K562 (cell line): ENCODE measurements at regions not wholly inside any gene's neighbourhood (a gene's known extent, or its start where the extent isn't known, plus 50 kb on each side); places are given as distances from the start of the nearest gene placed in this dataset.

ENCODE experiments used
- ATAC-seq: fragments of 200-7000 bp; cut with Tn5 transposase; 3 replicates; pipeline ENCODE4 v1.9.1; 2020; ENCODE audit warnings: moderate library complexity
- BruUV-seq: library from RNA; stranded (reverse); fragments of 400-500 nt; replicated peaks from 2 replicates; lab custom pipeline; 2021; lab: Mats Ljungman, UMichigan
- CTCF ChIA-PET: fragments of 300-600 bp; formaldehyde crosslinking; extraction: SDS; loops from one replicate; lab custom pipeline; 2021; ENCODE audit warnings: low intra/inter-chr PET ratio; lab: Yijun Ruan, JAX
- POLR2A ChIA-PET: fragments of 300-600, 350-650 bp; sonication (Branson Sonifier 250); formaldehyde crosslinking; extraction: SDS; loops from one replicate; lab custom pipeline; 2021; ENCODE audit warnings: antibody characterized with exemption, inconsistent platforms; lab: Yijun Ruan, JAX
- DNase-seq, 4 experiments: peaks; one replicate each; pipeline versions ENCODE4 v3.0.0 to v3.0.0-alpha.2; 2011 to 2018; ENCODE audit warnings: low spot score in 3 of 4, mixed read lengths in 3 of 4; ENCODE audit errors: extremely low read depth in 1 of 4
- FAIRE-seq: peaks from 2 replicates; lab custom pipeline; 2011; peaks lifted over from hg19 to GRCh38; lab: Jason Lieb, UNC
- H2AFZ ChIP-seq: 2 replicates; pipeline ENCODE4 v1.6.0; 2011; ENCODE audit warnings: low read depth, low read length, control low read depth, inconsistent platforms
- H3K27ac ChIP-seq: fragments of 200-600 bp; 3 replicates; pipeline ENCODE4 v1.8.0; 2011; ENCODE audit warnings: low read depth, mild to moderate bottlenecking, control low read depth, inconsistent platforms, low read length, moderate library complexity, mixed read lengths; ENCODE audit errors: extremely low read depth
- H3K27me3 ChIP-seq, 2 experiments: fragments of 300-600 bp in 1 of 2; 2 replicates in 1 of 2; 3 replicates in 1 of 2; pipeline versions ENCODE4 v1.6.0 to v1.8.0; 2011; ENCODE audit warnings: inconsistent platforms in 2 of 2, low read length in 2 of 2, mild to moderate bottlenecking in 1 of 2, mixed read lengths in 1 of 2, moderate library complexity in 1 of 2; ENCODE audit not compliant: control insufficient read depth in 2 of 2, insufficient read depth in 2 of 2
- H3K36me3 ChIP-seq: fragments of 300-600 bp; 3 replicates; pipeline ENCODE4 v1.8.0; 2011; ENCODE audit warnings: mild to moderate bottlenecking, low read length, inconsistent platforms; ENCODE audit not compliant: control insufficient read depth, insufficient read depth
- H3K4me1 ChIP-seq, 2 experiments: fragments of 200-600 bp in 1 of 2; replicated peaks in 1 of 2; 2 replicates in 1 of 2; 3 replicates in 1 of 2; pipeline versions ENCODE4 v1.5.1 to v1.8.0; 2011; ENCODE audit warnings: inconsistent platforms in 2 of 2, low read length in 2 of 2, mild to moderate bottlenecking in 1 of 2, mixed read lengths in 1 of 2, moderate library complexity in 1 of 2; ENCODE audit not compliant: control insufficient read depth in 2 of 2, insufficient read depth in 2 of 2
- H3K4me2 ChIP-seq: 2 replicates; pipeline ENCODE4 v1.6.1; 2011; ENCODE audit warnings: low read length, control low read depth, inconsistent platforms, mixed read lengths; ENCODE audit not compliant: insufficient read depth
- H3K4me3 ChIP-seq: fragments of 200-600 bp; sonication (generic), shearing (Covaris generic); 2 replicates; pipeline ENCODE4 v1.5.1; 2016; ENCODE audit warnings: control low read depth, inconsistent platforms
- H3K79me2 ChIP-seq: fragments of 200-600 bp; 3 replicates; pipeline ENCODE4 v1.8.0; 2011; ENCODE audit warnings: low read length, inconsistent platforms; ENCODE audit not compliant: control insufficient read depth, insufficient read depth
- H3K9ac ChIP-seq, 2 experiments: 2 replicates each; pipeline versions ENCODE4 v1.6.0 to v1.6.1; 2011; ENCODE audit warnings: low read depth in 2 of 2, low read length in 2 of 2, control low read depth in 1 of 2, inconsistent platforms in 1 of 2, mild to moderate bottlenecking in 1 of 2, mixed read lengths in 1 of 2; ENCODE audit not compliant: insufficient read depth in 1 of 2
- H3K9me1 ChIP-seq: one replicate; pipeline ENCODE4 v1.6.0; 2011; ENCODE audit warnings: inconsistent platforms, mild to moderate bottlenecking, low read length, moderate library complexity; ENCODE audit not compliant: control insufficient read depth, insufficient read depth
- H3K9me3 ChIP-seq: replicated peaks from 2 replicates; pipeline ENCODE4 v1.5.1; 2011; ENCODE audit warnings: low read depth, low read length, inconsistent platforms; ENCODE audit not compliant: control insufficient read depth, insufficient read depth
- H4K20me1 ChIP-seq: replicated peaks from 2 replicates; pipeline ENCODE4 v1.6.1; 2011; ENCODE audit warnings: low read length, inconsistent platforms, mixed read lengths; ENCODE audit not compliant: control insufficient read depth, insufficient read depth
- CEBPZ ChIP-seq: fragments of 150-350 bp; IDR thresholded peaks from 2 replicates; pipeline ENCODE4 v1.6.1; 2014; ENCODE audit warnings: low read depth, mild to moderate bottlenecking, low read length, borderline replicate concordance
- GABPB1 ChIP-seq: sonication (generic); formaldehyde crosslinking; IDR thresholded peaks from 2 replicates; pipeline ENCODE4 v1.8.0; 2022; ENCODE audit warnings: mild to moderate bottlenecking, missing genetic modification reagents
- HDAC6 ChIP-seq: IDR thresholded peaks from 2 replicates; pipeline ENCODE4 v1.6.1; 2012; ENCODE audit warnings: low read depth, mild to moderate bottlenecking, control low read depth, inconsistent platforms, low read length, moderate library complexity
- MIER1 ChIP-seq: fragments of 450-650 bp; IDR thresholded peaks from 2 replicates; pipeline ENCODE4 v1.6.1; 2016; ENCODE audit warnings: antibody characterized with exemption, mild to moderate bottlenecking, low read depth
- NRF1 ChIP-seq, 2 experiments: fragments of 450-650 bp; IDR thresholded peaks in 1 of 2; conservative IDR thresholded peaks in 1 of 2; 2 replicates each; pipeline ENCODE4 v1.6.1; 2014; ENCODE audit warnings: mild to moderate bottlenecking in 2 of 2
- PCBP1 ChIP-seq: fragments of 200-400 bp; formaldehyde crosslinking; IDR thresholded peaks from 2 replicates; pipeline ENCODE4 v1.6.1; 2018; ENCODE audit warnings: mild to moderate bottlenecking, low read depth, low read length; ENCODE audit not compliant: poor library complexity, severe bottlenecking
- PHB2 ChIP-seq: fragments of 450-650 bp; IDR thresholded peaks from 2 replicates; pipeline ENCODE4 v1.6.1; 2017; ENCODE audit warnings: low read depth
- RAD21 ChIP-seq, 2 experiments: fragments of 250-450 bp in 1 of 2; fragments of 450-650 bp in 1 of 2; sonication (Bioruptor Pico) in 1 of 2; formaldehyde crosslinking in 1 of 2; IDR thresholded peaks in 1 of 2; conservative IDR thresholded peaks in 1 of 2; 2 replicates each; pipeline versions ENCODE4 v1.4.0 to v1.8.0; 2020 to 2022; ENCODE audit warnings: mild to moderate bottlenecking in 2 of 2, moderate library complexity in 1 of 2
- SIN3B ChIP-seq: fragments of 450-650 bp; IDR thresholded peaks from 2 replicates; pipeline ENCODE4 v1.6.1; 2017; ENCODE audit warnings: low read depth, mild to moderate bottlenecking, moderate library complexity
- SIRT6 ChIP-seq: IDR thresholded peaks from one replicate; pipeline ENCODE4 v1.6.1; 2012; ENCODE audit warnings: low read depth, mild to moderate bottlenecking, control low read depth, inconsistent platforms, low read length, moderate library complexity
- SREBF2 ChIP-seq: sonication (generic); formaldehyde crosslinking; IDR thresholded peaks from 2 replicates; pipeline ENCODE4 v1.4.0; 2020; ENCODE audit warnings: mild to moderate bottlenecking, missing genetic modification reagents
- SRSF3 ChIP-seq: fragments of 200-400 bp; formaldehyde crosslinking; IDR thresholded peaks from 2 replicates; pipeline ENCODE4 v1.6.1; 2016; ENCODE audit warnings: mild to moderate bottlenecking, low read length, moderate library complexity; ENCODE audit not compliant: insufficient read depth
- SRSF7 ChIP-seq: fragments of 200-400 bp; formaldehyde crosslinking; optimal IDR thresholded peaks from 2 replicates; pipeline ENCODE3; 2017; ENCODE audit warnings: mild to moderate bottlenecking, low read depth, low read length
- ZNF79 ChIP-seq: fragments of 250-450 bp; sonication (Bioruptor Pico); IDR thresholded peaks from 2 replicates; pipeline ENCODE4 v1.4.0; 2020; ENCODE audit warnings: low read depth, mild to moderate bottlenecking, moderate library complexity
- WGBS: fragments of 100-300 bp; shearing (Covaris generic); methylation state at CpG from one replicate; pipeline ENCODE4 v1.1.6; 2016; ENCODE audit warnings: low coverage, mixed read lengths; ENCODE audit not compliant: insufficient coverage; ENCODE audit errors: missing lambda C conversion rate; 5-methylcytosine and 5-hydroxymethylcytosine counted together
- in situ Hi-C: fragments of 300-500 bp; cut with MboI; formaldehyde crosslinking; loops from 4 replicates; pipeline ENCODE4 v1.15.0; 2018; ENCODE audit warnings: inconsistent platforms, mixed read lengths
- intact Hi-C: fragments of 100-400 bp; cut with micrococcal nuclease; formaldehyde crosslinking; loops from 2 replicates; pipeline ENCODE4 v1.14.2; 2022
- TF ChIP-seq, protein P1 (sequence below): fragments of 450-650 bp; IDR thresholded peaks from 2 replicates; pipeline ENCODE4 v1.6.1; 2016; ENCODE audit warnings: low read depth, mild to moderate bottlenecking, moderate library complexity
- TF ChIP-seq, protein P2 (sequence below): fragments of 450-650 bp; IDR thresholded peaks from 2 replicates; pipeline ENCODE4 v1.7.1; 2018; ENCODE audit warnings: mild to moderate bottlenecking, low read depth; ENCODE audit not compliant: partially characterized antibody

GRCh38 chr11:76257074-76257719 is 50.9 kb upstream of the WNT11 start:
- Histone ChIP-seq H3K79me2 (no peaks in the 10 kb centered on the region), H3K4me2 (no peak overlapping the region), H3K4me3 (no peak overlapping the region), H3K27me3 (peaks cover 25 to 92% of the 10 kb centered on the region in 2 experiments; a peak in 4 of 5 replicates)
- no TSS peak for BruUV-seq
- CTCF ChIA-PET, result no interaction called here
- in situ Hi-C loops, result no loop called here
- ATAC-seq (peak; percentile 26; the same call in 2 of the 3 replicates), DNase-seq (no peak)
- TF ChIP-seq ZNF79 (CRISPR knock-in tag) (no peak), SREBF2 (CRISPR knock-in tag) (no peak), HDAC6 (no peak), CEBPZ (no peak), NRF1 (conservative IDR thresholded peaks at IDR 0.05 in 1 of 2, IDR thresholded peaks at IDR 0.05 in 1 of 2) (no peak), SIN3B (no peak), PHB2 (no peak), PCBP1 (no peak), MIER1 (no peak), SRSF7 (no peak), SIRT6 (no peak), SRSF3 (no peak), GABPB1 (CRISPR knock-in tag) (no peak), RAD21 (CRISPR knock-in tag; conservative IDR thresholded peaks at IDR 0.05 in 1 of 2, IDR thresholded peaks at IDR 0.05 in 1 of 2) (no peak)
- TF ChIP-seq, protein P1, sequence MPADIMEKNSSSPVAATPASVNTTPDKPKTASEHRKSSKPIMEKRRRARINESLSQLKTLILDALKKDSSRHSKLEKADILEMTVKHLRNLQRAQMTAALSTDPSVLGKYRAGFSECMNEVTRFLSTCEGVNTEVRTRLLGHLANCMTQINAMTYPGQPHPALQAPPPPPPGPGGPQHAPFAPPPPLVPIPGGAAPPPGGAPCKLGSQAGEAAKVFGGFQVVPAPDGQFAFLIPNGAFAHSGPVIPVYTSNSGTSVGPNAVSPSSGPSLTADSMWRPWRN, result no peak
- TF ChIP-seq, protein P2, sequence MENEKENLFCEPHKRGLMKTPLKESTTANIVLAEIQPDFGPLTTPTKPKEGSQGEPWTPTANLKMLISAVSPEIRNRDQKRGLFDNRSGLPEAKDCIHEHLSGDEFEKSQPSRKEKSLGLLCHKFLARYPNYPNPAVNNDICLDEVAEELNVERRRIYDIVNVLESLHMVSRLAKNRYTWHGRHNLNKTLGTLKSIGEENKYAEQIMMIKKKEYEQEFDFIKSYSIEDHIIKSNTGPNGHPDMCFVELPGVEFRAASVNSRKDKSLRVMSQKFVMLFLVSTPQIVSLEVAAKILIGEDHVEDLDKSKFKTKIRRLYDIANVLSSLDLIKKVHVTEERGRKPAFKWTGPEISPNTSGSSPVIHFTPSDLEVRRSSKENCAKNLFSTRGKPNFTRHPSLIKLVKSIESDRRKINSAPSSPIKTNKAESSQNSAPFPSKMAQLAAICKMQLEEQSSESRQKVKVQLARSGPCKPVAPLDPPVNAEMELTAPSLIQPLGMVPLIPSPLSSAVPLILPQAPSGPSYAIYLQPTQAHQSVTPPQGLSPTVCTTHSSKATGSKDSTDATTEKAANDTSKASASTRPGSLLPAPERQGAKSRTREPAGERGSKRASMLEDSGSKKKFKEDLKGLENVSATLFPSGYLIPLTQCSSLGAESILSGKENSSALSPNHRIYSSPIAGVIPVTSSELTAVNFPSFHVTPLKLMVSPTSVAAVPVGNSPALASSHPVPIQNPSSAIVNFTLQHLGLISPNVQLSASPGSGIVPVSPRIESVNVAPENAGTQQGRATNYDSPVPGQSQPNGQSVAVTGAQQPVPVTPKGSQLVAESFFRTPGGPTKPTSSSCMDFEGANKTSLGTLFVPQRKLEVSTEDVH, result no peak
- TF ChIP-seq, all 486 proteins: peak for 0
- WGBS, result 10% methylated on average over 15 of the region's 15 CpGs
- intact Hi-C loops, result no loop called here
- FAIRE-seq, result no peak
- POLR2A ChIA-PET, result interaction anchor here (0.6 to 2.2 kb wide), 2 partner anchors 13 to 357 kb away, joined by 3 to 7 read pairs; no protein-coding TSS in a partner anchor
- Histone ChIP-seq H3K4me1 (no peaks in the 10 kb centered on the region), H3K9me3 (no peaks in the 10 kb centered on the region), H3K9me1 (no peaks in the 10 kb centered on the region), H3K9ac (peak overlapping the region in 1 of 2 experiments; percentile 2; a peak in 1 of 4 replicates), H4K20me1 (no peaks in the 10 kb centered on the region), H3K27ac (no peak overlapping the region), H2AFZ (no peak overlapping the region), H3K36me3 (no peaks in the 10 kb centered on the region)
